Activated CD4-positive, alpha-beta T cell treated with anti-CD3 and anti-CD28 coated beads, Interleukin-2, amount 10 ng/mL, durations not matched to agents 24 days and 14 days (primary cell): ENCODE measurements at regions not wholly inside any gene's neighbourhood (a gene's known extent, or its start where the extent isn't known, plus 50 kb on each side); places are given as distances from the start of the nearest gene placed in this dataset.

ENCODE experiments used
- DNase-seq: peaks from one replicate; pipeline ENCODE4 v3.0.0; 2022
- H3K27ac Mint-ChIP-seq: one replicate; pipeline ENCODE4 v1.8.0; 2022; ENCODE audit warnings: mild to moderate bottlenecking, mixed read lengths
- H3K27me3 Mint-ChIP-seq: one replicate; pipeline ENCODE4 v1.8.0; 2022; ENCODE audit warnings: mixed read lengths
- H3K36me3 Mint-ChIP-seq: one replicate; pipeline ENCODE4 v1.8.0; 2022; ENCODE audit warnings: low read depth, mild to moderate bottlenecking, mixed read lengths
- H3K4me1 Mint-ChIP-seq: one replicate; pipeline ENCODE4 v1.8.0; 2021; ENCODE audit warnings: mixed read lengths
- H3K4me3 Mint-ChIP-seq: one replicate; pipeline ENCODE4 v1.8.0; 2022; ENCODE audit warnings: mild to moderate bottlenecking, moderate library complexity, mixed read lengths
- H3K9me3 Mint-ChIP-seq: one replicate; pipeline ENCODE4 v1.8.0; 2021; ENCODE audit warnings: mixed read lengths
- intact Hi-C: fragments of 100-400 bp; cut with micrococcal nuclease; formaldehyde crosslinking; loops from one replicate; pipeline ENCODE4 v1.15.1; 2023

DNA sequence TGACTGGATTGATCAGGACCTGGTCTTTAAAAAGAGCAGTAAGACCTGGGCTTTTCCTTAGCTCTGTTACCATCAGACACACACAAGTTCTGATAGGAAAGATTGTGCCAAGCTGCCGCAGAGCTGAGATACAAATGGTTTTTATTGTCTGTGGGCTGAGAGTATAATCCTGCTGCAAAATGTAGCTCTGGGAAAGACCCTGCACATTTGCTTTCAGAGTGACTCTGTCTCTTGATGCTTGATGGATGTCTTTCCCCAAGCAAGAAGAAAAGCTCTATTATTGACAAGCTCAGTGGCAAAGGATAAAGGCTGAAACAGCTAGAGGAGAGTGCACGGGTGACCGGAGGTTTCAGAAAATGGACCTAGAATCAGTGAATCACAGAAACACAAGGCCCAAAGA is 95.3 kb upstream of the PARD3B start:
- Mint-ChIP-seq H3K36me3 (no peaks in the 10 kb centered on the region), H3K27ac (no peak overlapping the region), H3K9me3 (no peaks in the 10 kb centered on the region), H3K4me3 (no peak overlapping the region), H3K27me3 (no peaks in the 10 kb centered on the region), H3K4me1 (no peaks in the 10 kb centered on the region)
- DNase-seq, result no peak
- intact Hi-C loops, result no loop called here

DNA sequence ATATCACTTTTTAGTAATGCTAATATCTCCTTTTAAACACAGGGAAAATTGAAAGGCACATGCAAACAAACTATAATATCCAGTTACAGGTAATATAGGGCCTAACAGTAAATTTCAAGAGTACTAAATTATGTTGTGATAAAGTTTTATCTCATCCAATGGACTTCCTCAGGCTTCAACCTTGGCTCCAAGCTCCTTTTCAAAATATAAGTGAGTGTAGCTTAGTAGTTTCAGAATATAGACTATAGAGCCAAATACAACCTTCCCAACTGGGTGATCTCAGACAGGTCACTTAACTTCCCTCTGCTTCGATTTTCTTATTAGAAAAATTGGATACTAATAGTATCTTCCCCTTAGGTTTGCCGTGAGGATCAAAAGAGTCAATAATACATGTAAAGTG is 93.5 kb upstream of the PARD3B start:
- H3K27ac Mint-ChIP-seq, result no peak overlapping the region
- no peaks in the 10 kb centered on the region for H3K4me1 Mint-ChIP-seq
- no peaks in the 10 kb centered on the region for H3K27me3 Mint-ChIP-seq
- H3K9me3 Mint-ChIP-seq, result no peaks in the 10 kb centered on the region
- no peaks in the 10 kb centered on the region for H3K36me3 Mint-ChIP-seq
- intact Hi-C loops, result no loop called here
- H3K4me3 Mint-ChIP-seq, result no peak overlapping the region
- DNase-seq, result no peak

DNA sequence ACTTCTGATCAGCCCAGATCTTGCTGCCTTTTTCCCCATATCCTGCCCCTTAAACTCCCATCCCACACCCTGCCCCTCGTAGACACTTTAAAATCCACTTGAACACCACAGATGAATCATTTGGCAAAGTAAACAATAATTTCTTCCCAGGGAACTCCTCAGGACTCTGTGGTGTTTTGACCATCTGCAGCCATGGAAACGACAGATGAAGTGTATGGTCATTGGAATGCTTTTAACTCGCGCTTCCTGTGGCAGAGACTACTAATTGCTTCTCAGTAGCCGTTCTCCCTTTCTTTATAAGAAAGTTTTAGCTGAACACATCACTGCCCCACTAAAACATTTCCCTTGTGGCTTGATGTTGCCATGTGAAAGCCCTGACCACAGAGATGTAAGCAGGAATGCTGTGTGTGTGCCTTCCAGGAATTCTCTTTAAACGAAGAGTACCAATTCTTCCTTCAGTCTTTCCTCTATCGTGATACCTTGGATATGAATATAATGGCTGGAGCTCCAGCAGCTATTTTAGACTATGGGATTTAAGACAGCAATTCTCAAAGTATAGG is 92.7 kb upstream of the PARD3B start:
- Mint-ChIP-seq H3K27ac (no peak overlapping the region), H3K4me1 (no peaks in the 10 kb centered on the region), H3K36me3 (no peaks in the 10 kb centered on the region), H3K4me3 (no peak overlapping the region), H3K9me3 (no peaks in the 10 kb centered on the region), H3K27me3 (no peaks in the 10 kb centered on the region)
- intact Hi-C loops, result no loop called here
- no peak for DNase-seq

DNA sequence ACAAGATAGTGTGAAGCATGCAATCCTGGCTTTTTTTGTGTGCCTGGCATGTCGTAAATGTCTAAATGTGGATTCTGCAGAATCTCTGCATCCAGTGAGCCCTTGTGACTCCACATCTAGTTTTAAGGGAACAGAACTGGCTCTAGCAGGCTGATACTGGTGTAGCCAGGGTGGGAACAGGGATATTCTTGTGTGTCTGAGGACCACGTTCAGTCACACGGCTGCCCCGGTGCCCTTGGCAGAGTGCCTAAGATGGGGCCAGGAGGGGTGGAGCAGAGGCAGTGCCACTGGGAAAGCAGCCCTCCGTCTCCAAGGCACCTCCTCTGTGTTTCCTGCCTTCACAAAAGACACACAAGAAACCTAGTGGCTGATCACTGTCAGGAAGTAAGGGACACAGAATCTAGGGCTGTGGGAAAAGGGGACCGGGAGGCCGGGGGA is 91.5 kb upstream of the PARD3B start:
- Mint-ChIP-seq H3K27me3 (no peaks in the 10 kb centered on the region), H3K4me1 (no peaks in the 10 kb centered on the region), H3K27ac (no peak overlapping the region), H3K9me3 (no peaks in the 10 kb centered on the region), H3K36me3 (no peaks in the 10 kb centered on the region), H3K4me3 (no peak overlapping the region)
- no peak for DNase-seq
- intact Hi-C loops, result no loop called here

DNA sequence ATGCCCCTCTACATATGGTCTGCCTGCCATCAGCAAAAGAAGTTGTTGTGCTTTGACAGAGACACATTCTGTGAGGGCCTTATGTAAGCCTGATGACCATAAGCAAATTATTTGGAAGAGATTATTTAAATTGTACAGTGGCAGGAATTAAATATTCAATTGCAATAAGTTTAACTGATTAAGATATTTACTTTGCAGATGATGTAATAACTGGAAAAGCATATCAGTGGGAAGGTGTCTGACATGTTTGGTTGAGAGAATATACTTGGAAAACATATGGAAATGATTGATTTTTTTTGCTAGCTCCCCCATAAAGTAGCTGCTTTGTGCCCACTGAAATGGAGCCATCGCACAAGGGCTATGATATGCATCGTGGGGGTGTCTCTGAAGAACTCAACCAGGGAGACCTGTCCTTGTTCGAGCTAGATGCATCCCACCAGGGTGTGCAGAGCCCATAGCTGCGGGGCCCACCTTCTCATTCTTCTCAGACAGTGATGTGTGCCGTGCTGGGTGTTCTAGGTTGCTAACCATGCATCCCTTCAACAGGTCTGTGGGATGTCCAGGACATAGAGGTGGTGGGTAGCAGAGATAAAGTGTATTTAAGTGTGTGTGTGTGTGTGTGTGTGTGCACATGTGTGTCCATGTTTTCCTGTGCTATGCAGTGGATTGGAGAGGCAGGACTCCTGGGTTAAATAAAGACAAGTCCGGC is 90.4 kb upstream of the PARD3B start:
- intact Hi-C loops, result no loop called here
- Mint-ChIP-seq H3K4me3 (no peak overlapping the region), H3K9me3 (no peaks in the 10 kb centered on the region), H3K4me1 (no peaks in the 10 kb centered on the region), H3K27me3 (no peaks in the 10 kb centered on the region), H3K36me3 (no peaks in the 10 kb centered on the region), H3K27ac (no peak overlapping the region)
- DNase-seq, result no peak

DNA sequence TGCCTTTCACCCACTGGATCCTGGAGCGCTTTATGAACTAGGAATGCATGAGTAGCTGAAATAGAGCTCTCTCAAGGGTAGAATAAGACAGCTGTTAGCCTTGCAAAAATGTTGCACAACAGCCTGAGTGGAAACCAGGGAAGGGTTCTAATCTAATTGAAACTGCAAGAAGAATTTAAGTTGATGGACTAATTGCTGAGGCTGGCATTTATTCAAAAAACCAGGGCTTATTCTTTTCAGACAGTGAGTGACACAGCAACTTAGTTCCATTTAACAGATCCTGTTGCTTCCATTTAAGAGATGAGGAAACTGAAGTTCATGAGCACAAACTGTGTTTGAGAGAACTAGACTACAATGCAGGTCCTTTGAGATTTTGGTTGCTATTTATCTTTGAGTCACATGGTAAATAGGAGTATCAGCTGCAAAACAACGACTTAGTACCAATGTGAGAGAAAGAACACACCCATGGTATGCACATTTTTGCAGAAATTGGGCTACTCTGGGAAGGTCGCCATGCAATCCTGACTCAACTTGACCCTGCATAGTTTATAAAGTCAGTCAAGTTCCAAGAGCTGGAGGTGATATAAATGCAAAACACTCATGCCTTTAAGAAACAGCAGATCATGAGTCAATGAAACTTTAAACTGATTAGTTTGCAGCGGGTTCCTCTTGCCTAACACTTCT is 76.4 kb upstream of the PARD3B start:
- Mint-ChIP-seq H3K9me3 (no peaks in the 10 kb centered on the region), H3K36me3 (no peaks in the 10 kb centered on the region), H3K4me1 (no peaks in the 10 kb centered on the region), H3K27me3 (peaks cover 6% of the 10 kb centered on the region), H3K4me3 (no peak overlapping the region), H3K27ac (no peak overlapping the region)
- DNase-seq, result no peak
- intact Hi-C loops, result no loop called here

DNA sequence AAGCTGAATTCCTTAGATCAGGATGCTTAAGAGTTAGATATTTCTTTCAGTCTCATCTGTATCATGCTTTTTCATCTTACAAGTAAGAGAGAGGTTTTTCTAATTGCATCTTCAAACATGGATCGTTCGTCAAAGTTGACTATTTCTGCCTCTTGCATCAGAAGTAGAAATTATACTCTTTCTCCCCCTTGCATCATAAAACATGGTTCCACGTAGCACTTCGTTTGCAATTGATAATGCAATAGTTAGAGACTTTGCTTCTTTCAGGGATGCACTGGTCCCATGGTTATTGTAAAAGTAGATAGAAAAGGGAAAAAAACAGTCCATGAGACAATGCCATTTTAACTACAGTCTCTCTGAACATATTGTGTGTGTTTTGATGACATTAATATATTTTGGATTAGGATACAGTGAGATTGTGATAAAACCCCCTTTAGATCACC is 75.1 kb upstream of the PARD3B start:
- no peak overlapping the region for H3K4me3 Mint-ChIP-seq
- H3K9me3 Mint-ChIP-seq, result no peaks in the 10 kb centered on the region
- H3K4me1 Mint-ChIP-seq, result no peaks in the 10 kb centered on the region
- H3K27ac Mint-ChIP-seq, result no peak overlapping the region
- intact Hi-C loops, result no loop called here
- no peak for DNase-seq
- no peaks in the 10 kb centered on the region for H3K36me3 Mint-ChIP-seq
- H3K27me3 Mint-ChIP-seq, result peaks cover 5% of the 10 kb centered on the region

DNA sequence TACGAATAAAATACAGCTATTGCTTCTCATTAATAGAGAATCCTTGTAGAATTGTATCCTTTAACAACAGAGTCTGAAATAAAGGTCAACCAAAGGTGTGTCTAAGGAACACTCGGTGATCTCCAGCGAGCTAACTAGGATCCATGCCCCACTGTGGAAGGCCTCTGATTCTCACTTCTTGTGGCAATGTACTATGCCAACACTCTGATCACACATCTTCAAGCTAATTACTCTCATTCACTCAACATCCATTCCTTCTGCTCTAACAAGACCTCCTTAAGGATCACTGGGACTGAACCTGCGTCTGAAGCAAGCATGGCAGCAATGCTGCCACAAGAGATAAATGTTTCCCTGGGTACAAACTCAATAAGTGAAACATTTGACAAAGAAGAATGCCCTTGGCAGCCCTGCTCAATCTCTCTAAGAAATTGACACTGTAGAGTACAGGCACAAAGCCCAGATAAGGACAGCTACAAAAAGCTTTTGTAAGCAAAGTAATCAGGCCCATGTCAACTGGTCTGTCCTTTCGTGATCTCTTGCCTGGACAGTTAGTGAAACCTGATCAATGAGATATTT is 74.6 kb upstream of the PARD3B start:
- H3K9me3 Mint-ChIP-seq, result no peaks in the 10 kb centered on the region
- H3K27me3 Mint-ChIP-seq, result peaks cover 5% of the 10 kb centered on the region
- H3K4me3 Mint-ChIP-seq, result no peak overlapping the region
- H3K4me1 Mint-ChIP-seq, result no peaks in the 10 kb centered on the region
- H3K27ac Mint-ChIP-seq, result no peak overlapping the region
- no peak for DNase-seq
- no peaks in the 10 kb centered on the region for H3K36me3 Mint-ChIP-seq
- intact Hi-C loops, result no loop called here

DNA sequence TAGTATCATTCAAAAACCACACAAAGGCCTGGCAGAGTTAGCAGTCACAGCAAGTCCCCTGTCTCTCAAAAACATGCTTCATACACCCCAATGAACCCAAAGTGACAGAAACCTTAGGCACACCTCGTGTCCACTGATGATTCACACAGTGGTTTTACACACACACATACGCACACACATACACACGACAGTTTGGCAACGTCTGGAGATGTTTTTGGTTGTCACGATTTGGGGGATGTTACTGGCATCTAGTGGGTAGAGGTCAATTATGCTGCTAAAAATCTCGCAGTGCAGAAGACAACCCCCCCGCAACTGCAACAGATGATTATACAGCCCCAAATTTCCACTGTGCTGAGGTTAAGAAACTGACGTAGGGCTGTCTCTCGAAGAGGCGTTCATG is 72.9 kb upstream of the PARD3B start:
- Mint-ChIP-seq H3K9me3 (no peaks in the 10 kb centered on the region), H3K4me1 (no peaks in the 10 kb centered on the region), H3K4me3 (no peak overlapping the region), H3K36me3 (no peaks in the 10 kb centered on the region), H3K27ac (no peak overlapping the region), H3K27me3 (peaks cover 3% of the 10 kb centered on the region)
- intact Hi-C loops, result no loop called here
- no peak for DNase-seq

DNA sequence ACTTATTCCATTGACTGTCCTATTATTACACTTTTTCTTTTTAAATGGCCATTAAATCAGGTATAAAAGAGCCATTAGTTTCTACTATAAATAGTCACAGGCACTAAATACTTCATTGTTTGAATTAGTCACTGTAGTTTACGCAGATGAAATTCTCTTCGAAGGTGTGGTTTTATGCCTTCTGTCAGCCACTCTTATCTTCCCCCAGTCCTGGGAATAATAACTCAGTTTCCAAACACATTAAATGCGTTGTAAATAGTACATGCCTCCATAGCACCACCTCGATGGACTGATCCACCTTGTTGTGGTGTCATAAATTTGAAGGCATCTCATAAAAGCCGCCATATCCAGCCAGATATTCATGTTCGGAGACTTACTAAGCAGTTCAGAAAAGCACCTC is 72.1 kb upstream of the PARD3B start:
- no peaks in the 10 kb centered on the region for H3K36me3 Mint-ChIP-seq
- H3K4me3 Mint-ChIP-seq, result no peak overlapping the region
- H3K27ac Mint-ChIP-seq, result no peak overlapping the region
- H3K4me1 Mint-ChIP-seq, result no peaks in the 10 kb centered on the region
- H3K9me3 Mint-ChIP-seq, result no peaks in the 10 kb centered on the region
- no peak for DNase-seq
- H3K27me3 Mint-ChIP-seq, result peaks cover 3% of the 10 kb centered on the region
- intact Hi-C loops, result no loop called here

DNA sequence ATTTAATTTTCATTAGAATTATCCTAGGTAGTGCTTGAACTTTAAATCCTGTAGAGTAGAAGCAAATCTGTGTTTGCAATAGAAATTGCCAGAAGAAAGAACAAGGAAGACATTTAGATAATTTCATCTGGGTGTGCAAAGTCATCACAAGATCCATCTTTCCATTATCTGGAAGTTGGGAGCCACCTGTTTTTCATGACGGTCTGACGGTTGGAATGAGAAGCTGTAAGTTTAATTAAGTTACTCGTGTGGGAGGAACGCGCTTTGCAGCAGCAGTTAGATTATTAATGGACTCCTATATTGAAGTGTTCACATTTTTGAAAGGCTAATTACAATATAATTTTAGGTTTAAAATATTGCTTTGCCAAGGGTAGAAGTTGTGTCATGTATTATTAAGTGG is 69.9 kb upstream of the PARD3B start:
- Mint-ChIP-seq H3K4me1 (no peaks in the 10 kb centered on the region), H3K36me3 (no peaks in the 10 kb centered on the region), H3K4me3 (no peak overlapping the region), H3K27ac (no peak overlapping the region), H3K9me3 (no peaks in the 10 kb centered on the region), H3K27me3 (no peaks in the 10 kb centered on the region)
- DNase-seq, result no peak
- intact Hi-C loops, result no loop called here

DNA sequence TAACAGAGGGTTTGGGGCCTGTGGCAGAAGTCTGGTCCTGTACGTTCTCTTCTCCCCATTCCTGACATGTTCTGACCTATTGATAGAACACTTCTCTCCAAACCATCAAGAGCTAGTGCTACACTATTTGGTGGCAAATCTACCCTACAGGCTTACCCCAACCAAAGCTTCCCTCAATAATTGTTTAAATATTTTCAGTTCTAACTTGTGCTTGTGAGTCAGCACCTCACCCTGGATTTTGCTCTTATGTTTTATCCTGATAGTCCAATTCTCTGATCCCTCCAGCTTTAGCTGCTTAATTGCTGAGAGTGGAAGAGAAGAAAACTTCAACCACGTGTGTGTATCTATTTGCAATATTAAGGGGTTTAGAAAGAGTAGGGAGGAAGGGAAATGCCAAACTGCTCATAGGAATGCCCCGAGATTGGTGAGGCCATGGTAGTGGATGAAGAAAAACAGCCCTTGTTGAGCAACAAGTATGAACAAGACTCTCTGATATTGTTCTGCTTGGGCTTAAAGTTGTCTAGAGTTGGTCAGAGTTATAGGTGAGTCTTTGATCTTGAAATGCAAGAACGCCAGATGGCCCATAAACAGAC is 67.8 kb upstream of the PARD3B start:
- no peak for DNase-seq
- no peaks in the 10 kb centered on the region for H3K36me3 Mint-ChIP-seq

DNA sequence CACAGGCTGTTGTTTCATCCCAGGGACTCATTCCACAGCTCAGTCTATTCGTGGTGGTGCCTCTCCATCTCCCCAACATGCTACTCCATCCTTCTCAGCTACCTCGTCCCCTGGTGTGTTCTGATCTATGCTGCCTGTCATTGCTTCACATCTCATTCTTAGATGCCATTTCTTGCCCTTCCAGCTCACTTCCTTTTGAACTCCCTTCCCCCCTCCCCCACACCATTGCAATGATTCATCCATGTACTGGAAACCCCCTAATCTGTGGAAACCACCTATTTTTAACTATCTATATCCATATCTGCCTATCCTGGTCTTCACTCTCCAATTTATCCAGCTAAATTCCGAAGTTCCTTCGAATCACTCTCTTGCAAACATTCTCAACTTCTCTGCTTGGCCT is 65.7 kb upstream of the PARD3B start:
- H3K27me3 Mint-ChIP-seq, result no peaks in the 10 kb centered on the region
- DNase-seq, result no peak
- no peak overlapping the region for H3K27ac Mint-ChIP-seq
- H3K36me3 Mint-ChIP-seq, result no peaks in the 10 kb centered on the region
- H3K9me3 Mint-ChIP-seq, result no peaks in the 10 kb centered on the region
- no peak overlapping the region for H3K4me3 Mint-ChIP-seq
- intact Hi-C loops, result no loop called here
- H3K4me1 Mint-ChIP-seq, result no peaks in the 10 kb centered on the region

More for the DNA sequence above, 67.8 kb upstream of the PARD3B start:
- Mint-ChIP-seq H3K4me3 (no peak overlapping the region), H3K27me3 (no peaks in the 10 kb centered on the region), H3K9me3 (no peaks in the 10 kb centered on the region), H3K4me1 (no peaks in the 10 kb centered on the region), H3K27ac (no peak overlapping the region)
- intact Hi-C loops, result no loop called here

DNA sequence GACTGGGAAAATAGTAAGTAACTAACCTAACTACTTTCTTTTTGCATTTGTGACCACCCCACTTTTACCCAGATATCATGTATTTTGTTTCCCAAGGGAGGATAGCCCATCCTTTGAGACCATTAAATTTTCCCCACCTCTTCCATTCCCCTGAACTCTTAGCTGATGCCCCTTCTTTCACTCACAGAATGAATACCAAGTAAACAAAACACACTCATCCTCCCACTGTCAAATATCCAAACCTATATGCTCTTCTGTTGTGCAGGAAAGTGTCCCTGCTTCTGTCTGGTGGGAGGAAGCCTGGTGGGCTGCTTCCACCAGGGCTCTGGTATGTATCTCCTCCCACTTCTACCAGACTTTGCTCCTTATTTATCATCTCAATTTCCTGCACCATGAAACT is 64.6 kb upstream of the PARD3B start:
- no peak for DNase-seq
- Mint-ChIP-seq H3K4me3 (no peak overlapping the region), H3K4me1 (no peaks in the 10 kb centered on the region), H3K27ac (no peak overlapping the region), H3K27me3 (no peaks in the 10 kb centered on the region), H3K36me3 (no peaks in the 10 kb centered on the region), H3K9me3 (no peaks in the 10 kb centered on the region)
- intact Hi-C loops, result no loop called here
